CD4-positive, alpha-beta T cell treated with Interleukin-1 beta for 1 hour (primary cell): ENCODE measurements at regions not wholly inside any gene's neighbourhood (a gene's known extent, or its start where the extent isn't known, plus 50 kb on each side); places are given as distances from the start of the nearest gene placed in this dataset.

Source experiments
- DNase-seq, 2 donors: peaks; one replicate each; pipeline ENCODE4 v3.0.0-alpha.2; 2020 to 2022

DNA sequence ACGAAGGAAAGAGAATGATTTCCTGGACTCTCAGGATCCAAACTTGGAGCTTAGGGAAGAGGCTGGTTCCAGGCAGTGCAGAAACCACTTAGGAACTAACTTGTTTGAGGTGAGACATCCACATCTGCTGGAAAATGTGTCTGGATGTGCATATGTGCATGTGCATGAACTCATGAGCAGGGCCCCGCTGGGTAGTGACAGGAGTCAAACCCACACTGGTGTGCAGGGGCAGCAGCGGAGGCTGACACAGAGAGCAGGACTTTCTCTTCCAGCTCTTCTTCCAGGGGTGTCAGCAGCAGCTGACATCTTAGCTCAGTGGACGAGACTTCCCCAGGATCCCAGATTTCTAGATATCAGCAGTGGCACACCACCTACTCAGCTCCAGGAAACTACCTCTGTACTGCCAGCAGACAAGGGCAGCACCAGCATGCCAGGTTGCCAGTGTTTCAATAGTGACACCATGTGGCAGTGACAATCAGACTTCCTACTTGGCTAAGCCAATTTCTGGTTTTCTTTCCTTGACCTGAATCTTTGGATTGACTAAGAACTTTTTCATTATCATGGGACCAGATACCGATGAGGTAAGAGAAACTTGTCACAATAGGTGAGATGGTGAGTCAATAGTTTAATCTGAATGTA is 227.5 kb upstream of the ZC3H12C start:
- DNase-seq = no peak

DNA sequence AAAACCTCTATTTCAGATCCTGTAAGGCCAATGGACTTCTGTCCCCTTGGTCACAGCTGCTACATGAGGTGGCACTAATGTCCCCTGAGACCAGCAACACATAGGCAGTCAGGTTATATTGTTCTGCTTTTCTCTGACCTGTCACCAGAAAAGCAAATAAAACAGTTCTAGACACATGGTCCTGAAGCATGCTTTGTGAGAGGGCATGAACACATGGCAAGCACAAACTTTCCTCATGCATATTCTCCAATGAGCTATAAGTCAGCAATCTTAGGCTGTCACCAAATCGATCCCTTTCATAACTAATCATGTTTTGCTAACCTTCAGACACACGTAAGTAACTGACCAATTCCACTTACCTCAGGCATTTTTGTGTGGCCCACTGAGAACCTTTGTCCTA is 225.4 kb upstream of the ZC3H12C start:
- no peak for DNase-seq

DNA sequence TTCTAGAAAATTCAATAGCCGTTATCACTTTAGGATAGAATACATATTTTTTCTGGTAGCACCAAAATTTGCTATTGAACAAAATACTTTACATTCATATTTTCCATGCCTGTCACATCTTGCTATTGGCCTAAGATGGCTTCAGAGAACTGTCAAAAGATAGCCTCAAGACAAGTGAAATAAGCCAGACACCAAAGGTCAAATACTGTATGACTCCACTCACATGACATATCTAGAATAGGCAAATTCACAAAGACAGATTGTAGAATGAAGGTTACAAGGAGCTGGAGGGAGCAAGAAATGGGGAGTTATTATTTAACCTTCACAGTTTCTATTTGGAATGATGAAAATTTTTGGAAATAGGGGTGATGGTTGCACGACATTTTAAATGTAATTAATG is 223.7 kb upstream of the ZC3H12C start:
- DNase-seq = no peak

DNA sequence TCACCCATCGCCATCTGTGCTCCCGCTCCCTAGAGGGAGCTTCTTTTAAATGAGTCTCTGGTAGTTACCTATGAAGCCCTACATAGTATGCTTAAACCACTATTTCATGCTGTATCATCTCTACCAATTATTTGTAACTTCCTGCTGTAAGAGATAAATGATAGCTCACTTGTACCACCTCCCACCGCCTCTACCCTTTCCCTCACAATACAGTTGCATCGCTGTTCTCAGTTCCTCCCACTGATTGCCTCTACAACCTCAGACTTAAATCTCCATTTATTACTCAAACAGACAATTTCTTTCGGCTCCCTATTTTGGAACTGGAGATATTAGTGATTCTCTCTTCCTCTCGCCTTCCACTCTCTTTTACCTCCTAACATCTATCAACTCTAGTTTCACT is 222.9 kb upstream of the ZC3H12C start:
- DNase-seq = no peak

DNA sequence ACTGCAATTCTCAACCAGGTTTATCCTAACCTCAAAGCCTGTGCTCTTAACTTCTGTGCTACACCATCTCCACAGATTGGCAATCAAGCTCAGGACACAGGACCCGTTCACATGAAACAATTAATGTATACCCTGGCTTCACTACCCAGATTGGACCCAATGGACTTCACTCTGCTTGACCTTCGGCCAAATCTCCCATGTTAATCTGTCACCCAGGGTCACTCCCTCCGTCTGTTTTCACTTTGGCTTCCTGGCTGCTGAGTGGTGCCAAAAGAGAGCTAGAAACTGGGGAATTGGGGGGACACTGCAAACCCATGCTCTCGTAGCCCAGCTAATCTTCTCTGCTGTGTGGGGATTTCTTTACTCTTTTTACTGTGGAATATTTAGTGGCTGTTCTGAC is 216.1 kb upstream of the ZC3H12C start:
- no peak for DNase-seq

DNA sequence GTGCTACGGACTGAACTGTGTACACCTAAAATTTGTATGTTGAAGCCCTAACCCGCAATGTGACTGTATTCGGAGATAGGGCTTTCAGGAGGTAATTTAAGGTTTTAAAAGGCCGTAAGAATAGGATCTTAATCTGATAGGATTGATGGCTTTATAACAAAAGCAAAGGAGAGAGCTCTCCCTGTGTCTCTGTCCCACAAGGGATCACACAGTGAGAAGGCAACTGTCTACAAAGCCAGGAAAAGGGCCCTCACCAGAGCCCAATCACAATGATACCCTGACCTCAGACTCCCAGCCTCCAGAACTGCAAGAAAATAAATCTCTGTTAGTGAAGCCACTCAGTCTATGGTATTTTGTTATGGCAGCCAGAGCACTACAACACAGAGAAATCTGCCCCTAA is 208.7 kb upstream of the ZC3H12C start:
- no peak for DNase-seq

DNA sequence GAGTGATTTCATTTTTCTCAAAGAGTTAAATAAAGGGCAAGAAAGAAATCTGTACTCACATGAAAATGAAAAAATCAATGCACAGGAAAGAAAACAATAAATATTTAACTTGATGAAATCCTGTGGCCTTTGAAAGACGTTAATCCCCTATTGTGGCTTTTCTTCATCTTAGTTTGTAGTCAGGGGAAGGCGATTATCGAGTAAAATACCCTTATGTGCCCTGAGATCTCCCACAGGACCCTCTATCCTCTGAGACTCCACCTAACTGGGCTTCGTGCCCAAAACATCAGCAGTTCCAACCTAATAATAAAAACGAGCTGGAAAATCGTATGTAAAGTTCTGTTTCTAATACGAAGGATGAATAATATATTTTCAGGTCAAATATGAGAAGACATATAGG is 208.2 kb upstream of the ZC3H12C start:
- no peak for DNase-seq

DNA sequence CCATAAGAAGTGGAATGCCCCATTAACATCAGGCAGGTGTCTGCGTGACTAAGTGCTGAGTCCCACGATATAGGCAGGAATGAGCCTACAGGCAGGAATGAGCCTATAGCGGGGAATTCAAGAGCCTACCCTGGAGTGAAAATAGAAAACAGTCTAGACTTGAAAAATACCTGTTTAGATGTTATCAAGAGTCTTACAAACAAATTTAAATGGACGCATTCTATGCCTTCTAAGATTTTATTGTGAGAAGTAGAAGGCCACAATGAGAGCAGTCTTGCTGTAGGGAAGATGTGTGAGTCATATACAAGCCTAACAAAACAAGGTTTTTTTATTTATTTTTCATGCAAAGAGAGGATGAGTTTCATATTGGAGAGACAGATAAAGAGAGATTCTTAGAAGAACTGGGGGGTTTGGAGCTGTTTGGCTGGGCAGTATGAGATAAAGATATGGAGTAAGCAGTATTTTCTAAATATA is 200.8 kb upstream of the ZC3H12C start:
- DNase-seq = no peak

DNA sequence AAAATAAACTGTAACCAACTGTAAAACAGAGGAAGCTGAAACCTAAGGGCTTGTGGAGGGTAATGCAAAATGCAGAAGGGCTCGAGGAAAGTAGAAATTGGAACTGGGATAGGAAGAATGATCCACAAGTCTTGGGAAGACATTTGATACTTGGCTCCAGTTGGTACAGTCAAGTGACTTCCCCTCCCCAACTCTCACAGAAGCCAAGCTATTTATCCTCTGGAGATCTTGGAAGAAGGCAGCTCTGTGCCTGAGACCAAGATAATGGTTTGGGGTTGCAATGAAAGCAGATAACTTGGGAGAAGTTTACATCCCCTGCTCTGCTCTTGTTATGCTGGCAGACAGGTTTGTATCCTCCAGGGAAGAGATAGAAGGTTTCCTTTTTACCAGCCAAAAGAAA is 198.9 kb upstream of the ZC3H12C start:
- DNase-seq = no peak

DNA sequence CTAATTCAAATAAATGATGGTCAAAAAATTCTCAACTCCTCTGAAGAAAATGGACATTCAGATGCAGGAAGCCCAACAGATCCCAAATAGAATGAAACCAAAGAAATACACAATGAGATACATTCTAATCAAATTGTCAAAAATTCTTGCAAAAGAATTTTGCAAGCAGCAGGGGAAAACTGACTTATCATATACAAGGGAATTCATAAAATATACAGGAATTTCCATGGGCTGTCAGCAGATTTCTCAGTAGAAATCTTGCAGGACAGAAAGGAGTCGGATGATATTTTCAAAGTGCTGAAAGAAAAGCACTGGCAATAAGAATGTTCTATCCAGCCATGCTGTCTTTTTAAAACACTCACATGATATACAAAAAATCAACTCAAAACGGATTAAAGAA is 194.6 kb upstream of the ZC3H12C start:
- no peak for DNase-seq

DNA sequence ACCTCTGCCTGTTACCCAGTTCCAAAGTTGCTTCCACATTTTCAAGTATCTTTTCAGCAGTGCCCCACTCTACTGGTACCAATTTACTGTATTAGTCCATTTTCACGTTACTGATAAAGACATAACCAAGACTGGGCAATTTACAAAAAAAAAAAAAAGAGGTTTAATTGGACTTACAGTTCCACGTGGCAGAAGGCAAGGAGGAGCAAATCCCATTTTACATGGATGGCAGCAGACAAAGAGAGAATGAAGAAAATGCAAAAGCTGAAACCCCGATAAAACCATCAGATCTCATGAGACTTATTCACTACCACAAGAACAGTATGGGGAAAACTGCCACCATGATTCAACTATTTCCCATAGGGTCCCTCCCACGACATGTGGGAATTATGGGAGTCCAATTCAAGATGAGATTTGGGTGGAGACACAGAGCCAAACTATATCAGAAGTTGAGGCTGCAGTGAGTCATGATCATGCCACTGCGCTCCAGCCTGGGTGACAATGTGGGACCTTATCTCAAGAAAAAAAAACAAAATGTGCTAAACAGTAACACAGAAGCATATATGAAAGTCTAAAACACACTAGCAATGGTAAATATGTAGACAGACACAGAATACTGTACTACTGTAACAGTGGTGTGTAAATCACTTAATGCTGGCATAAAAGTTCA is 190.3 kb upstream of the ZC3H12C start:
- no peak for DNase-seq

DNA sequence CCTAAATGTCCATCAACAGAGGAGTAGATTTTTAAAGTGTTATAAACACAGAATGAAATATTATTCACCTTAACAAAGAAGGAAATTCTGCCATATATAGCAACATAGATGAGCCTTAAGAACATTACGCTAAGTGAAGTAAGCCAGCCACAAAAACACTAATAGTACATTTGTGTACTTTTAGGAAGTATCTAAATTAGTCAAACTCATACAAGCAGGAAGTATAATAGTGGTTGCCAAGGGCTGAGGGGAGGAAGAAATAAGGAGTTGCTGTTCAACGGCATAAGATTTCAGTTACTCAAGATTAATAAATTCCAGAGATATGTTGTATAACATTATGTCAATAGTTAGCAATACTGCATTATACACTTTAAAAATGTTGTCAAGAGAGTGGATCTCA is 181.7 kb upstream of the ZC3H12C start:
- no peak for DNase-seq

DNA sequence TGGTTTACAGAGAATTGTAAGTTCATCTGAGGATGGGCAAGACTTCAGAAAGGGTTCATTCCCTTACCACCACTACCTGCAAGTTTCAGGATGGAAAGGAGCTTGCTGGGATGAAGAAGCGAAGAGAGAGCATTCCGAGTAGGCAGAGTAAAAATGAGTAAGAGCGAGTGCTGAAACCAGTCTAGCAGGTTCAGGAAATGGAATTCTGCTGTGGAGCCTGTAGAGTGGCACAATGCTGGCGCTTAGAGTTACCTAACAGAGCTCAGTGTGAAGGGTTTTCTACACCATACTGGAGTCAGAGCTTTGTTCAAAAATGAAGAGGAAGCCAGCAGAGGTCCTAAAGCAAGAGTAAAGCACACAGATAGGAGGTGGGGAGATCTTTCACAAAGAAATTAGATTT is 179.2 kb upstream of the ZC3H12C start:
- DNase-seq = no peak

DNA sequence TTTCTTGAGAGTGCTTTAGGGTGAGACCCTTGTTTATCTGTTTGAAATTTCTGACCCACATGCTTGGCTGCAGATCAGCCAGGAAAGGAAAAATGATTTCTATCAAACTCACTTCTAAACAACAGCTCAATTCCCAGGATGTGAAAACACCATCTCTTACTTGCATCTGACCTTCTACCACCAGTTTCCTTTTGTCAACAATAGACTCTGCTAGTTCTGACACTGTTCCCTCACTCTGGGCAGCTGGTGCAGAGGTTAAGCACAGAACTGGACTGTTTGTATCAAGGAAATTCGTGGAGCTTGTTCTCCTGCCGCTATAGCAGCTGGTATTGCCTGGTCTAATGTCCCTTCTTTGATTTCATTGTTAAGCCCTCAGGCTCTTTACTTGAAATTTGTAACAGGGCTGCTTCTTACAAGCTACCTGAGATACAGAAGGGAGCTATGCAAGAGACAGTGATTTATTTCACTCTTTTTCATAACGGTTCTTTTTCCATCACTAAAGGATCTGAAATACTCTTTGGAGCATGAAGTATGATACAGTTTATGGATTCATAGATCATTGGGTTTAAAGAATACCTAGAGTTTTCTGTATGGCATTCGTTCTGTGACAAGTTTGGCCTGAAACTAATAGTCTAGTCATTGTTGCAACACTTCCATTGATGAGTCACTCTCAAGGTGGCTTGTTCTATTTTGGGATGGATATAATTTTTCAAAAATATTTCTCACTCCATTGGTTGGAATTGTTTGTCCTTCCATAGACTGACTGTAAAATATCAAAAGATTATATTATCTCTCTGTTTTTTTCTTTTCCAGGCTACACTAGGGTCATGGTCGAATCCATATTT is 178.2 kb upstream of the ZC3H12C start:
- no peak for DNase-seq

DNA sequence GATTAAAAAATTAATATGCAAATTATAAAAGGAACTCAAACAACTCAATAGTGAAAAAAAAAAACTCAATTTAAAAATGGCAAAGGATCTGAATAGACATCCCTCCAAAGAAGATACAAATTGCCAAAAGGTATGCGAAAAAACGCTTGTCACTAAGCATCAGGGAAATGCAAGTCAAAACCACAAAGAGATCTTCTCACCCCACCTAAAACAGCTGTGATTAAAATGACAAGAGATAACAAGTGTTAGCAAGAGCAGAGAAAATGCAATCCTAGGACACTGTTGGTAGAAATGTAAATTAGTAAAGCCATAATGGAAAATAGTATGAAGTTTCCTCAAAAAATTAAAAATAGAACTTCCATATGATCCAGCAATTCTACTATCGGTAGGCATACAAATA is 166.3 kb upstream of the ZC3H12C start:
- DNase-seq = no peak

DNA sequence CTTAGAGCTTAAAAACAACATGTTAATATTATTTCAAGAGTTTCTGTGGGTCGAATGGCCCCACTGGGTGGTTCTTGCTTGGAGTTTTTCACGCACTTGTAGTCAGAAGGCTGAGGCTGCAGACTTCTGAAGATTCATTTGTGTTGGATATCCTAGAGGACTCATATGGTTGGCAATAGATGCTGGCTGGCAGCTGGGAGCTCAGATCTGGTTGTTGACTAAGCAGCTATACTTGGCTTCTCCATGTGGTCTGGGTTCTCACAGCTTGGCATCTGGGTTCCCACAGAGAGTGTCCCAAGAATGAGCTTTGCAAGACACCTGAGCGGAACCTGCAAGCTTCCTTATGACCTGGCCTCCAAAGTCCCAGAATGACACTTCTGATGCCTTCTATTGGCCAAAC is 163.9 kb upstream of the ZC3H12C start:
- no peak for DNase-seq

DNA sequence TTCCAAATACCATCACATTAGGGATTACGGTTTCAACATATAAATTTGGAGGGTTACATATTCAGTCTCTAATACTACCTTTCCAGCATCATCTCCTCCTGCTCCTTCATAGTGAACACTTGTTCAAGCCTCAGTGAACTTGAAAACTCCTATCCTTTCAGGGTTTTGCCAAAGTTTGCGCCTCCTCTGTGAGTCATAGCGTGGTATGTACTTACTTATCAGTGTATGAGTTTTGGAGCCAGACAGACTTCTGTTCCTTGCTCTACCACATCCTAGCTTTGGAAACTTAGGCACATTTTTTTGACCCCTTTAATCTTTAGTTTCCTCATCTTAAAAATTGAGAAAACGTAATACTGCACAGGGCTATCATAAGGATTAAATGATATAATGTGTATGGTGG is 160.1 kb upstream of the ZC3H12C start:
- DNase-seq = no peak

DNA sequence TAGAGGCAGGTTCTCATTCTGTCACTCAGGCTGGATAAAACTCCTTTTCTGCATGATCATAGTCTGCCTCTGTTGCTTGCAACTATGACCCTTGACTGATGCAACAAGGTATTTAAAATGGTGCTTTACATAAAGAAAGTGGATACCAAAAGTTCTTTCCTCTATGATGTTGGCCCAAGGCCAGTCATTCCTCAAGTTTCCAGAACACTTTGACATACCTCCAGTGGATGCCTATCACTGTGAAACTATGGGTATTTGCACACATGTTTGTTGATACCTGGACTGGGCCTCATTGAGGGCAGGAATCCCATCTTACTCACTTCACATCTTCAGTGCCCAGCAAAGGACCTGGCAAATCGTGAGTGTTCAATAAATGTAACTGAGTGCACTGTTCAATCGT is 159.0 kb upstream of the ZC3H12C start:
- DNase-seq = no peak

DNA sequence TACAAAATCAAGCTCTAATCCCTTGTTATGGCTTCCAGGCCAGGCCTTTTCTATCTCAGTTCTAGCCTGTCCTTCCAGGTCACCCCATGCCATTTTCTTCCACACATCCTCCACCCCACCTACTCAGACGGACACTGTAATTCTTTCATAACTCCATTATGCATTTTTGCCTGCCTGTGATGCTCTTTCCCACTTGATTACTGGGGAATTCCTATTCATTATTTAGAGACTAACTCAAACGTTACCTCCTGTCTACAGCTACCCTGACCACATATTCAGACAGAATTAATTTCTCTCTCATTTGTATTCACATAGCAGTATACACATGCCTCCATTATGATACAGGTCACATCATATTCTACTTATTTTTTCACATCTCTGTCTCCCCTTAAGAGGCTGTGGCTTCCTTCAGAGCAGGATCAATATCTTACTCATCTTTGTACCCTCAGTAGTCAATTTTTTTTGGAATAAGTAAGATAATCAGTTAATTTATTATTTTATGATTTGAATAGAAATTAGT is 156.5 kb upstream of the ZC3H12C start:
- DNase-seq = no peak

DNA sequence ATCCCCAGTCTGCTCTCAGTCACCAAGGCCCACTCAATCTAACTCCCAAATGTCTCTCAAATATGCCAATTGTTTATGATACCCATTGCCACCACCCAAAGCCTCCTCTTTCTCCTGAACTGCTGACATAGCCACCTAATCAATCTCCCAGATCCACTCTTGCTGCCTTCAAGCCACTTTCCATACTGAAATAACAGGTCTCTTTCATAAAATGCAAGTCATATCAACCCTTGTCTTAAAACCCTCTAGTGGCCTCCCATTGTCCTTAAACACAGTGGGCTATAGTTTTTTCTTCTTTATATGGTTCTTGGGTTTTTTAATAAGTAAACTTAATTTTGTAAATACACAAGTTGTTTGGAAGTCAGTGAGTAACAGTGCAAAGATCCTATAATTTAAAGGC is 155.2 kb upstream of the ZC3H12C start:
- no peak for DNase-seq

DNA sequence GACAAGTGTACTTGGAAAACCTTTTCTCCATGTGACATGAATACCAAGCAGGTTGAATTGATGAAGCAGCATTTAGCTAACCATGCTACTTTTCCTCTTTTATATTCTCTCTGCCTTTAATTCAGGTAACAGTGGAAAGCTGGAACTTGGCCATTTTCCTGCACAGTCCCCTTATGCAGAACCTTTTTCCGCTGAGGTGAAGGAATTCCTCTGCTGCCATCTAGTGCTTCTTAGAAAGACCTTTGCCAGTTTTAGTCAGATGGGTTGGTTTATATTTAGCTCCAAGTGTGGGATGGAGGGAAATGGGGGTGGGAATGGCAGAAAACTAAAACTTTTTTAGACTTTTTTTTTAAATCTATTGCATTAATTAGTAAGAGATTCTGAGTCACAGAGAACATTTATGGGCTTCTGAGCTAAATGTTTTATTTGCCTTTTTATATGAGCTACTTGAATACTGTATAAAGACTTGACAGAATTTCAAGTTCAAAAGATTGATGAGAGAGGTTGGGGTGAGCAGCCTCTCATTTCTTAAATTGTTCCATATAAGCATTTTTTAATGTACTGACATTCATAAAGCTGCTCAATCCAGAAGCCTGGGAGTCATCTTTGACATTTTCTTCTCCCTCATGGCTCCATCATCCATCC is 153.9 kb upstream of the ZC3H12C start:
- DNase-seq = no peak

DNA sequence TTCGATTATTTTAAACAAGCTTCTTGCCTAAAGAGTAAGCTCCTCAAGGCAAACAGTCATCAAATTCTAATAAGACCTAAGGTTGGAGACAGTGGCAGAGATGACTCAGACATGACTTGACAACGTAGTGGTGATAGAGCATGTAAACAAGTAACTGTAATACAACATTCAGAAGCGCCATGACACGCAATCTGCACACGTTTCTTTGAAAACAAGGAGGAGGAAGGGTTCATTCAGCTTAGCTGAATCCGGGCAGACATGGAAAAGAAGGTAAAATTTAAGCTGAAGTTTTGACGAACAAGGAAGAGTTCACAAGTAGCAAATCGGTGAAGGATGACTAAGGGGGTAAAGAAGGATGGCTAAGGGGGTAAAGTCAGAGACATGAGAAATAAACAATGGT is 152.4 kb upstream of the ZC3H12C start:
- no peak for DNase-seq

DNA sequence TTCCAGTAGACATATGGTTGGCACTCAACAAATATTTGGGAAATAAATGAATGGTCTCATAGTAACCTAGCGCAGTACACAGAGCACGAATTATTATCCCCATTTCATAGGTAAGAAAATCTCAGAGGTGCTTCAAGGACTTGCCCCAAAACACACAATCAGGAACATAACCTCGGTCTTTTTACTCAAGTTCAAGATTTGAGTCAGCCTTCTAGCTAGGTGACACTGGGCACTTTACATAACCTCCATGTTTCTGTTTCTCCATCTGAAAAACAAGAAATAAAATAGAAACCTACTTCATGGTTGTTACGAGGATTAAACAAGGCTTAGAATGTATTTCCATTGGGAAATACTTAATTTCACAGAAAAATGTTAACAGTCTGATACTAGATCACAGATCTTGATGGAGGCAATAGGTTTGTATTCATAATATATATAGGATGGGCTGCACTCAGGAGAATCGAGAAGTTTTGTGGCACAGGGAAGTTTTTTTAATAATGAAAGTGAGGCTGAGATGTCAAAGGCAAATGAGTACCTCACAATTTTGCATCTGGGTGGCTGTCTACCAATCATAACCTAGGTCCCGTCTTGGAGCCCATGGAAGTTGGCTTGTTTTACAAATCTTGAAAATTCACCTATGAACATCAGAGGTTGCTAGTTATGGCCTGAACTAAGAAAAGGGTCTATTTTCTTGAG is 147.4 kb upstream of the ZC3H12C start:
- DNase-seq = no peak
